A549 (cell line): ENCODE measurements at regions not wholly inside any gene's neighbourhood (a gene's known extent, or its start where the extent isn't known, plus 50 kb on each side); places are given as distances from the start of the nearest gene placed in this dataset.

Experiments
- ATAC-seq, 2 experiments: fragments of 200-7000 bp in 1 of 2; fragments of >200 bp in 1 of 2; cut with Nextera tagmentation in 1 of 2; cut with Tn5 transposase in 1 of 2; 3 replicates each; pipeline versions ENCODE4 v1.8.0 to v1.9.1; 2018 to 2020; ENCODE audit warnings: mild to moderate bottlenecking in 1 of 2, moderate library complexity in 1 of 2
- CTCF ChIA-PET: fragments of 300-600 bp; sonication (Branson Sonifier 250); formaldehyde crosslinking; extraction: SDS; loops from one replicate; lab custom pipeline; 2021; ENCODE audit warnings: antibody characterized with exemption, inconsistent platforms; lab: Yijun Ruan, JAX
- POLR2A ChIA-PET: fragments of 350-600 bp; formaldehyde crosslinking; extraction: SDS; loops from one replicate; lab custom pipeline; 2021; ENCODE audit warnings: antibody characterized with exemption, inconsistent platforms; lab: Yijun Ruan, JAX
- DNase-seq, 2 experiments: peaks; one replicate each; pipeline versions ENCODE4 v3.0.0 to v3.0.0-alpha.2; 2011 to 2016; ENCODE audit warnings: low read depth in 1 of 2, low spot score in 1 of 2
- FAIRE-seq: peaks from 2 replicates; lab custom pipeline; 2011; peaks lifted over from hg19 to GRCh38; lab: Jason Lieb, UNC
- H3K27ac ChIP-seq, 2 experiments: fragments of >200 bp; sonication (Bioruptor Twin); formaldehyde crosslinking; 3 replicates each; pipeline ENCODE4 v1.5.1; 2016 to 2017
- H3K4me1 ChIP-seq: fragments of >200 bp; sonication (Bioruptor Twin); formaldehyde crosslinking; 3 replicates; pipeline ENCODE4 v1.6.1; 2016
- H3K4me2 ChIP-seq: fragments of >200 bp; sonication (Bioruptor Twin); formaldehyde crosslinking; 3 replicates; pipeline ENCODE4 v1.6.1; 2016
- H3K4me3 ChIP-seq: fragments of >200 bp; sonication (Bioruptor Twin); formaldehyde crosslinking; 3 replicates; pipeline ENCODE4 v1.5.1; 2016
- H3K9me3 ChIP-seq: fragments of >200 bp; sonication (Bioruptor Twin); formaldehyde crosslinking; 3 replicates; pipeline ENCODE4 v1.6.1; 2016
- ATOH8 ChIP-seq: fragments of 250-450 bp; sonication (Bioruptor Pico); IDR thresholded peaks from 2 replicates; pipeline ENCODE4 v1.5.0; 2020; ENCODE audit warnings: low read depth, mild to moderate bottlenecking, moderate library complexity
- BCL3 ChIP-seq: fragments of >200 bp; sonication (Bioruptor Twin); formaldehyde crosslinking; IDR thresholded peaks from 3 replicates; pipeline ENCODE4 v1.6.1; 2016
- CBX2 ChIP-seq: fragments of 200-600 bp; sonication (generic); IDR thresholded peaks from 2 replicates; pipeline ENCODE4 v1.6.1; 2016; ENCODE audit warnings: low read depth, mild to moderate bottlenecking, borderline replicate concordance
- CEBPB ChIP-seq, 2 experiments: fragments of >200 bp in 1 of 2; sonication (Bioruptor Twin) in 1 of 2; formaldehyde crosslinking in 1 of 2; IDR thresholded peaks; 2 replicates each; pipeline ENCODE4 v1.6.1; 2012 to 2016
- CHD4 ChIP-seq: fragments of 200-600 bp; sonication (generic); IDR thresholded peaks from 2 replicates; pipeline ENCODE4 v1.6.1; 2016; ENCODE audit warnings: antibody characterized with exemption, mild to moderate bottlenecking, borderline replicate concordance
- E2F6 ChIP-seq: IDR thresholded peaks from 2 replicates; pipeline ENCODE4 v1.6.1; 2012; ENCODE audit warnings: low read depth, borderline replicate concordance
- EHF ChIP-seq: fragments of 250-450 bp; sonication (Bioruptor Pico); IDR thresholded peaks from 2 replicates; pipeline ENCODE4 v1.5.0; 2020; ENCODE audit warnings: mild to moderate bottlenecking
- EHMT2 ChIP-seq: fragments of 200-600 bp; sonication (generic); IDR thresholded peaks from 2 replicates; pipeline ENCODE4 v1.6.1; 2016; ENCODE audit warnings: antibody characterized with exemption, low read depth, mild to moderate bottlenecking, moderate library complexity
- JUN ChIP-seq, 2 experiments: fragments of >200 bp; sonication (Bioruptor Twin); formaldehyde crosslinking; IDR thresholded peaks; 2 replicates in 1 of 2; 3 replicates in 1 of 2; pipeline ENCODE4 v1.6.1; 2016 to 2017
- KDM5A ChIP-seq: fragments of 200-600 bp; sonication (generic); IDR thresholded peaks from 2 replicates; pipeline ENCODE4 v1.6.1; 2016; ENCODE audit warnings: antibody characterized with exemption, mild to moderate bottlenecking
- MAFK ChIP-seq: fragments of 450-650 bp; IDR thresholded peaks from 2 replicates; pipeline ENCODE4 v1.6.1; 2014; ENCODE audit not compliant: partially characterized antibody
- MAX ChIP-seq: IDR thresholded peaks from 2 replicates; pipeline ENCODE4 v1.6.1; 2012
- MAZ ChIP-seq: fragments of 150-350 bp; IDR thresholded peaks from 2 replicates; pipeline ENCODE4 v1.6.1; 2014; ENCODE audit warnings: antibody characterized with exemption, low read depth, low read length, borderline replicate concordance
- NFE2L2 ChIP-seq: fragments of 150-350 bp; conservative IDR thresholded peaks from 2 replicates; pipeline ENCODE4 v1.6.1; 2014; ENCODE audit warnings: low read length
- PHF8 ChIP-seq: fragments of 200-600 bp; sonication (generic); IDR thresholded peaks from 2 replicates; pipeline ENCODE4 v1.6.1; 2016; ENCODE audit warnings: low read depth, mild to moderate bottlenecking, antibody characterized with exemption, moderate library complexity, borderline replicate concordance
- RARB ChIP-seq: fragments of 250-450 bp; sonication (Bioruptor Pico); IDR thresholded peaks from 2 replicates; pipeline ENCODE4 v1.8.0; 2021; ENCODE audit warnings: mild to moderate bottlenecking, moderate library complexity
- RCOR1 ChIP-seq: fragments of 150-350 bp; IDR thresholded peaks from 2 replicates; pipeline ENCODE4 v1.6.1; 2014; ENCODE audit warnings: antibody characterized with exemption, low read length, low read depth
- RFX5 ChIP-seq: fragments of 450-650 bp; IDR thresholded peaks from 2 replicates; pipeline ENCODE4 v1.7.1; 2014; ENCODE audit warnings: antibody characterized with exemption, mild to moderate bottlenecking, moderate library complexity
- SREBF2 ChIP-seq: fragments of 450-650 bp; IDR thresholded peaks from 2 replicates; pipeline ENCODE4 v1.6.1; 2014; ENCODE audit warnings: mild to moderate bottlenecking, moderate library complexity
- ZNF302 ChIP-seq: fragments of 250-450 bp; sonication (Bioruptor Pico); IDR thresholded peaks from 2 replicates; pipeline ENCODE4 v1.9.0; 2021; ENCODE audit warnings: inconsistent platforms, mild to moderate bottlenecking, moderate library complexity
- WGBS: methylation state at CpG from one replicate; pipeline ENCODE4 v1.1.6; 2017; ENCODE audit errors: missing lambda C conversion rate; 5-methylcytosine and 5-hydroxymethylcytosine counted together

- FAIRE-seq (no peak), ATAC-seq (no peak), DNase-seq (no peak)
- ChIA-PET CTCF (interaction anchor here (1.0 kb wide), 1 partner anchor 1419 kb away, joined by 4 read pairs; no protein-coding TSS in a partner anchor), POLR2A (no interaction called here)
- Histone ChIP-seq H3K4me1 (no peaks in the 10 kb centered on the region), H3K4me2 (no peak overlapping the region), H3K9me3 (peaks cover 5% of the 10 kb centered on the region), H3K4me3 (no peak overlapping the region), H3K27ac (no peak overlapping the region)
- TF ChIP-seq ATOH8 (no peak), MAFK (peak; percentile 35)
- WGBS = under 1% methylated on average over 3 of the region's 3 CpGs
Measured at GRCh38 chr2:137842952-137843351, 121.3 kb upstream of the HNMT start.

GRCh38 chr2:137845422-137845821, 118.9 kb upstream of the HNMT start:
- Histone ChIP-seq H3K4me1 (no peaks in the 10 kb centered on the region), H3K4me2 (no peak overlapping the region), H3K4me3 (no peak overlapping the region), H3K27ac (no peak overlapping the region), H3K9me3 (peaks cover 5% of the 10 kb centered on the region)
- ATAC-seq (no peak), FAIRE-seq (no peak), DNase-seq (no peak)
- ChIA-PET CTCF (no interaction called here), POLR2A (no interaction called here)
- TF ChIP-seq EHMT2 (no peak), MAFK (peak; percentile 69), RFX5 (no peak), CHD4 (no peak), PHF8 (no peak), RARB (no peak)

GRCh38 chr2:137846993-137847392, 117.3 kb upstream of the HNMT start:
- no peak for FAIRE-seq
- Histone ChIP-seq H3K4me1 (no peaks in the 10 kb centered on the region), H3K4me3 (no peak overlapping the region), H3K4me2 (no peak overlapping the region), H3K27ac (no peak overlapping the region), H3K9me3 (peaks cover 5% of the 10 kb centered on the region)
- ChIA-PET POLR2A (no interaction called here), CTCF (no interaction called here)
- TF ChIP-seq KDM5A = no peak
- TF ChIP-seq MAFK = peak; percentile 20
- no peak for ATAC-seq
- WGBS = 0% methylated on average over 2 of the region's 2 CpGs
- no peak for DNase-seq

- no peak for TF ChIP-seq ATOH8
- POLR2A ChIA-PET = no interaction called here
- no peak for FAIRE-seq
- H3K9me3 ChIP-seq = peaks cover 5% of the 10 kb centered on the region
- CTCF ChIA-PET = interaction anchor here (0.8 kb wide), 1 partner anchor 9 kb away, joined by 4 read pairs; no protein-coding TSS in a partner anchor
- no peak overlapping the region for H3K4me3 ChIP-seq
- ATAC-seq = no peak
- H3K4me1 ChIP-seq = no peaks in the 10 kb centered on the region
- no peak overlapping the region for H3K27ac ChIP-seq
- H3K4me2 ChIP-seq = no peak overlapping the region
- no peak for DNase-seq
Measured at GRCh38 chr2:137847443-137847842, 116.8 kb upstream of the HNMT start.

GRCh38 chr2:137857881-137858280, 106.4 kb upstream of the HNMT start:
- TF ChIP-seq BCL3 = no peak
- no peak for TF ChIP-seq SREBF2
- TF ChIP-seq E2F6 = no peak
- TF ChIP-seq CBX2 = no peak
- TF ChIP-seq RCOR1 = no peak
- no peak for TF ChIP-seq CEBPB (IDR thresholded peaks at IDR 0.05)
- no peak for TF ChIP-seq MAX
- TF ChIP-seq JUN (IDR thresholded peaks at IDR 0.05) = no peak
- no peak for TF ChIP-seq RARB
- TF ChIP-seq MAZ = no peak
- TF ChIP-seq NFE2L2 = no peak
- TF ChIP-seq ZNF302 (CRISPR knock-in tag) = no peak
- TF ChIP-seq EHF (CRISPR knock-in tag) = no peak
- no peak overlapping the region for H3K27ac ChIP-seq
- DNase-seq (no peak), FAIRE-seq (no peak), ATAC-seq (no peak; a peak in 1 of 6 replicates)
- H3K9me3 ChIP-seq = no peaks in the 10 kb centered on the region
- 4% methylated on average over 3 of the region's 3 CpGs for WGBS
- H3K4me1 ChIP-seq = no peaks in the 10 kb centered on the region
- ChIA-PET CTCF (no interaction called here), POLR2A (no interaction called here)
- H3K4me3 ChIP-seq = no peak overlapping the region
- no peak overlapping the region for H3K4me2 ChIP-seq
